ENCODE measurements at regions not wholly inside any gene's neighbourhood (a gene's known extent, or its start where the extent isn't known, plus 50 kb on each side); places are given as distances from the start of the nearest gene placed in this dataset.
"Not testable (repeated sequence)": the region's sequence is repeated elsewhere in the genome, so short reads cannot be mapped to it uniquely, and the experiment has no call there.

DNA sequence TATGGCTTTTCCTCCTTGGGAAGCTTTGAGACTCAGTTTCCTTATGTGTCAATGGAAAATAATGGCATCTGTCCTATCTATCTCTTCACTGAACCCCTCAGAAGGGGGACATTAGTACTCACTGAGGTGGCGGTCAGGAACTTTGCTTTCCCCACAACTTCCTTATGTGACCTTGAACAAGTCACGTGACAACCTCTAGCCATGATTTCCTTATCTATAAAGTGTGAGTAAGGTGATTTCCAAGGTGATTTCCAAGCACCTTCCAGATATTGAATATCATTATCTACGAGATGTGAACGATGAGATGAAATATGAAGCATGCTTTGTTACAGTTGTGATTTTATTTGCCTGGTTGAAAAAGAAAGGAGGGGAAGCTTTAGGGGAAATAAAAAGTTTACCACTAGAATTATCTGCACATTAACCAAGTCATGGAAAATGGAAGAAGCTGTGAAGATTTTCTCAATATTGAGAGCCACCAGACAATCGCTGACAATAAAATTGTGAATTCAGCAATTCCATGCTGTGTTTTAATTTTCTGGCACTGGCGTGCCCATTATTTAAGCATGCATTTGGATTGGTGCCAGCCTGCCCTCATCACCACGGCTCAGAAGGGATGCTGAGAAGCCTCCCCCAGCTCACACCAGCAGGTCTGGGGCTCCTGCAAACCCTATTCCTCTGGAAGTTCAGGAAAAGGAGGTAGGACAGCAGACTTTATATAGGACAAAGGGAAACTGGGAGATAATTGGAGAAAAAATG lies 255.3 kb downstream of the CD83 start:
- DNase-seq: no peak

DNA sequence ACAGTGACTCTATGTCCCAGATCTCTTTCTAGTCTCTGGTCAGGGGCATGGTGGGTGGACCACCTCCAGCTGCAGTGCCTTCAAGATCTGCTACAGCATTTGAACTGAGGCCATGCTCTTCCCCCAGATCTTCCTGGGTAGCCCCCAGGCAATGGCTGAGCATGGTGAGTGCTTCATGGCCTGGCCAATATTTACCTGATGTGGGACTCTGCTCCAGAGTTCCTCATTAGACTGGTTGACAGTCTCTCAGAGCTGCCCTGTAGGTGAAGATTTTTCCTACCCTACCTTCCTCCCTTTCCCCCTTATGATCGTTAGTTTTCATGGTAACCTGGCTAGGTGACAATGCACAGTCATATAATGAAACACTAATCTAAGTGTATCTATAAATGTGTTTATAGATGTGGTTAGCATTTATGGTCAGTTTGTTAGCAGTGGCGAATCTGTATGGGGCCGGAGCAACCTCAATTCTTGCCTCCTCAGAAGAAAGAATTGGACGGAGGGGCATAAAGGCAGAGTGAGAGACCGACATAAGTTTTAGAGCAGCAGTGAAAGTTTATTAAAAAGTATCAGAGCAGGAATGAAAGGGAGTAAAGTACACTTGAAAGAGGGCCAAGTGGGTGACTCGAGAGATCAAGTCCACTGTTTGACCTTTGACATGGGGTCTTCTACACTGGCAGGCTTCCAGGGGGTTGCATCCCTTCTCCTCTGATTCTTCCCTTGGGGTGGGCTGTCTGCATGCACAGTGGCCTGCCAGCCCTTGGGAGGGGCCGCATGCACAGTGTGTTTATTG lies 256.3 kb downstream of the CD83 start:
- no peak for DNase-seq

DNA sequence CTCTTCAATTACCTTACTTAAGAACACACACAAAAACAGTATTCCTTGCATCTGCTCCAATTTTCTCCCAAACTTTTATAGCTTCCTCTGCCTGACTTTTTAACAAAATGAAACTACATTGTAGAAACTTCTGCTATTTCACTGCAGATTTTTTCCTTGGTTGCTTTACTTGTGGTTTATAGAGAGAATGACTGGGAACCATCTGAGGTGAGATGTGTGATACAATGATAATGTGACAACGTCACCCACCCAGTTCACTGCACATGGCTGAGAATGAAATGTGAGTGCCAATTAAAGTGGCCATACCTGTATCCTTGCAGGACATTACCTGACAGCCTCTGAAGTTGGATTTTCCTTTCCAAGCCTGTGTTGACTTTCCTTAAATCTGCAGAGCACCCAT lies 258.4 kb downstream of the CD83 start:
- peak; percentile 24 for DNase-seq

DNA sequence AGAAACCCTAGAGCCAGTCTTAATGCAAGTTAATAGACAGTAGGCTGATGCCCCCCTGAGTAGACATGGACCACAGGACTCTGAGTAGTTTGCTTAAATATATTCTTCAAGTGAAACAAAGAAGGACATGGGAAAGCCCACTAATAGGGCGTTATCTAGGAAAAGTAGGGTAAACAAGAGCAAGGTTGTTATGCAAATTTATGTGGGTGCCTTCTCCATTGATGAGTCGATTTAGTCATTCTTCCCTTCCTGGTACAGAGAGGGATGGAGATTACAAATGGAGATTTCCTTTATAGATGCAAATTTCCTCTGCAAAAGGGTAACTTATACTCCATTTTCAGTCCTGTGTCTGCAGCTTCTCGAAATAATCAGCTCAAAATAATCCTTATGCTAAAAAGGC lies 262.0 kb downstream of the CD83 start:
- DNase-seq: no peak

DNA sequence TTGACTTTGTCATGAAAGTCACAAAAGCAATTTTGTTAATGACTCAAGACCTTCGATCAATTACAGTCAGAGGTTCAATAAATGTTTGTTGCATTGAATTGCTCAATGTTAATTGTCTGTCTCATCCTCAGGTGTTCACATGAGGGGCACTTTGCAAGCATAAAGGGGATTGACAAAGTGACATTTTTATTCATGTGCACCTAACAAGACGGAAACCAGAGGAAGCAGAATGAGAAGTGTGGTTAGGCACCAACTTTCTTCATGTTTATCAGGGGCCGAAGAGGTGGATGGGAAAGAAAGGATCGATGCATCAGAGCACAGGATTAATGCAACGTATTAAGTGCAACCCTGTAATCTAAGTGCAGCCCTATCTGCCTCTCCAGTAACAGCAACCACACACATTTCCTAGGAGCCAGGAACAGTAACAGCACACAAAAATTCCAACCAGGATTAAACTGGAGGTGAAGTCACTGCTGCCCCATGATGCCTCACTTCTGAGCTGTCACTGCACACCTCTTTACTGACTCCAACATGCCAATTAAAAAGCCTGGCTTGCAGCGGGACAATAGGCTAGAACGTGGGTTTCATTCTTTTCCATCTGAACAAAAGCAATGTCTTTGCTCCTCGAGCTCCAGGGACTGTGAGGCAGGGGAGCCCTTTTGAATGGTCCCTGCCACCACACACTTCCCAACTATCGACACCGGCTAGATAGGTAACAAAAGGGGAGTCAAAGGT lies 262.7 kb downstream of the CD83 start:
- DNase-seq: no peak

DNA sequence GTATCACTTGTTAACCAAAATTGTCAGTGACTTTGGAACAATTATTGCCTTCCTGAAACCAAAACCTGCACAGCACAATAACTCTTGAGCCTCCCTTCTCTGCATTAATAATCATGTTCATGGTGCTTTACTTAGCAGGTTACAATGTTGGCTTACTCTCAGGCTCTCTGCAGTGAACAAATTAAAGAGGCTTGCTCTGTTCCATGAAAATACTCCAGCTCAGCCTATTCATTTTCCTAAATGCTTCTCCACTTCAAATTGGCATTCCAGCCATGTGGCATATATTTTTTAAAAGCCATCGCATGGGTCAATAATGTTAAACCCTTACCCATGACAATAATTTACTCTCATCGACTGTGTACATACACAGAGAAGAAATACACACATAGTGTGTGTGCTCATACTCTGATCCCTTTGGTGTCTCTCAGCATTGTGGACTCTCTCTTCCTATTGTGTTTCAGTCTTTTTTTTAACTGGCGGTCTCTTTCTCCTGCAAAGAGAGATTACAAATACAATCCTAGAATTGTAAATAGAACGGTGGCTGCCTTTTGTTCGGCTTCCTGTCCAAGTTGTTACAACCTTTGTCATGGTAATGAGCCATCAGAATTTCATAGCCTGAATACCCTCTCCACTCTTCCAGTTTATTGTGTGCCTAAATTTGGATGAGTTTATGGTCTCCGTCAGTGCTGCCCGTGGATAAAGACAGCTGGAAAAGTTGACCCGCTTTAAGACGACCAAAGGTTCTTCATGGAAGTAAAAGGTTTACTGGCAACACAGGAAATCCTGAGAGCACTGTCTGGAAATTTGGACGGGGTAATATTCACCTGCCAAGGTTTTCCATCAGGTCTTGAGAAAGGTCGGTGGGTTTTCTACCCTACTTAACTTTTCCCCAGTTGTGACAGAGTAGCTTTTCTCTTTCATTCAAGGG lies 263.6 kb downstream of the CD83 start:
- DNase-seq: no peak

DNA sequence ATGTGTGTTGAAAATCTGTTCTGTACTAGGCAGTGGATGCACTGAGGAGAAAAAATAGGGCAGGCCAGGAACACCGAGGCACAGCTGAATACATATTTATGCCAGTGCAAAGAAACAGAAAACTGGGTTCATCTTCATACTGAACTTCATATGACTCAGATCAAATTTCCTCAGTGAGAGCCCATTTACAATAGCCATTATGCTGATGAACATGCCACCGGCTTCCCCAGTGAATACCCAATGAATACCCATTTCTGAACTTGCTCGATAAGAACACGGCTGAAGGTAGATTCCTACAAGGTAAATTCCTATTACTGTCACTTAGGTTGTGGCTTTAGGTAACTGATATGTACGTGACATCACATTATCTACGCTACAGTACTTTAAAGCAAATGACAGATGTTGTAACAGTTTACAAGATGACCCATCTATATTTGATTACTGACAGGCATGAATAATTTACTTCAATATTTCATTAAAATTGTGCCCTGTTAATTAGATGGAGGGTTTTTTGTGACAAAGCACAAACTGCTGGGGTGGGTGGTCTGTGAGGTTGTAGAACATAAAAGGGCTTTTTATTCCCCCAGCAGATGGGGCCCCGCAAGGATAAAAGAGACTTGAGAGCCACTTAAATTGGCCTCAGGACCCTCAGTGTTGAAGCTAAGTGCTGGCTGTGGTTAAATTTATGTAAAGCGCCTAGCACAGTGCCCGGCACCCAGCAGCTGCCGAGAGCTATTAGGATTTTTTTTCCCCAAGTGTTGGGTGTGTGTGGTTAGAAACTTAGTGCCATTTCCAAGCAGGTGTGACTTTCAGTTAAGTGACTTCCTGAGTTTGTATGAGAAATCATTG lies 264.5 kb downstream of the CD83 start:
- no peak for DNase-seq

DNA sequence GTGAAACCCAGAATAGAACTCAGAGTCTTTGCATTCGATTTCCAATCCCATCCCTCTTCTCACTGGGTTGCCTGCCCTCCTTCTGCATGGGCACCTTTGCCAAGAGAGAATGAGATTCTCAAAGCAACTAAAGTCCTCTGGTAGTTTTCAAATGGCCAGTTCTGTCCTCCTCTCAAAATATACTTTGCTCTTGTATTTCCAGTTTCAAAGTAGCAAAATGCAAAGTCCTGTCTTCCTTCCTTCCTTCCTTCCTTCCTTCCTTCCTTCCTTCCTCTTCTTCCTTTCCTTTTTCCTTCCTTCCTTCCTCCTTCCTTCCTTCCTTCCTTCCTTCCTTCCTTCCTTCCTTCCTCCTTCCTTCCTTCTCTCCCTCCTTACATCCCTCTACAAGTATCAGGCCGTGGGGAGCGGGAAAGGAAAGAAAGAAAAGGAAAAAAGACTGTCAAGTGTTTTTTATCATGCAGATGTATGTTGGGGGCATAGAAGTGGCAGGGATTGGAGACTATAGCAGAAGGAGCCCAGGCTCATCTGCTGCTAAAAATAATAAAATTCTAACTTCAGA lies 265.2 kb downstream of the CD83 start:
- DNase-seq: no peak

DNA sequence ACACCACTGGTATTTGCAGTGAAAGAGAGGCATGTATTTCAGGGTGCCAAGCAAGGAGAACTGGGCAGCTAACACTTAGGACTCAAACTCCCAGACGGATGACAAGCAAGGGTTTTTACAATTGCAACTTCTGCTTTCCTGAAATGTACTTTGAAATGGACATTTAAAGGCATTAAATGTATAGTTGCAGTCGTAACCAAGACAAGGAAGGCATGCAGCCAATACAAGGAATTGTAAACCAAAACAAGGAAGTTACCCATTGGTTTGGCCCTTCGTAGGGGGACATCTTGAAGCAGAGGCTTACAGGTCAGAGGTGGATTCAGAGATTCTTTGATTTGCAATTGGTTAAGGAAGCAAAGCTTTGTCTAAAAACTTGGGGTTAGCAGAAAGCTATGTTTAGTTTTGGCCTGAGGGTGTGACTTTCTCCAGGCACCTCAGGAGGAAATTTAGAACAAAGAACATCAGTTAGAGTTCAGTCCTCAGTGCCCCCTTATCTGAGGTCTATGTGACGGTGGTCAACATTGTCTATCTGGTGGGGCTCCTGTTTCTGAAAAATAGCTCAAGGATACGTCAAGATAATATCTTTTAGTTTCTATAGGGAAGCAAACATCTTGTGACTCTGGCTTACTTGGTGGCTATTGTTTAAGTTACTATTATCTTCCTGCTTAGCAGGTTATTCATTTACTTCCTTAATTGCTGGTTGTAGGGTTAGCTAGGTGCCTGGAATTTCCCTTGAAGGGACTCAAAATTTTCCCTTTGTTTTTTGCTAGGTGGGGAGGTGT lies 266.0 kb downstream of the CD83 start:
- DNase-seq: no peak

DNA sequence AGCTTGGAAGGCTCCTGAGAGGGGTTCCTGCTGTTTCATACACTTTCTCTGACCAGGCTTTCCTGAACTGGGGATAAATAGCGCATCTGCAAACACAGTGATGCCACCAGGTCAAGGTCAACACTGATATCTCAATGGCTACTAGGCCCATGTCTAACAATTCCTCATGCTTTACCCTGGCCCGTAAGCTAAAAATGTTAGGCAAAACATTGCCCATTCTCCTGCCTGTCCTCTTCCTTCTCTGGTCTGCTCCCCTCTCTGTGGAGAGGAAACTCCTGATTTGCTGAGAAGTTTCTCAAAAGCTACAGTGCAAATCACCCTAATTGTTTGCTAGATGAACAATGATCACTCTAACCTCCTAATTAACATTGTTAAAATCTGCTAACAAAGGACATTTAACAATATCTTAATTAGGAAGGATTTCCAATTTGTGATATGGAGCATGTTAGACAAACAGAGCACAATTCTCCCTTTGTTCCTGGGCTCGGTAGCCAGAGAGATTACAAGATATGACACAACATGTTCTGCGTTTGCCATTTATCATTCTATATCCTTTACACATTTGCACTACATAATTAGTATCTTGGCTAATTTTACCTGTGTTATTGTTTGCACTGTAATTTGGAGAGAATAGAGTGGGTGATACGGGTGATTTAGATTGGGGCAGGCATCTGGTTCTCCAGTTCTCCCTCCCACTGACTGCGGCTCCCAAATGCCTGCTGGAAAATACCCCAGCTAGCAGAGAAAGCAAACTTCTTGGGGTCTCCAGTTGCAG lies 266.8 kb downstream of the CD83 start:
- no peak for DNase-seq

DNA sequence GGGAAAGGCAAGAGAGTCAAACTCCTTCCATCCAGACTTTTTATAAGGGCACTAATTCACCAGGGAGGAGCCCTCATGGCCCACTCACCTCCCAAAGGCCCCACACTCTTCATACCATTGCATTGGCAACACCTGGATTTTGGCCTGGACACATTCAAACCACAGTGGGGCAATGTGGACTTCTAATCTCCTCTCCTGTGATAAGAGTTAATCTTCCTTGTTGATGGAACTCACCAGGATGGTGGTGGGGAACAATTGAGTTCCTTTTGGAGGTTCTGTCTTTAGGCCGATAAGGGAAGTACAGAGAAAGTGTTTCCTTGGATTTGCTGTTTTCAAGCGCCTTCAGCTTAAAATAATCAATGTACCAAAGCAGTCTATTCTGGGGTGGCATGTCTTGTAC lies 268.7 kb downstream of the CD83 start:
- DNase-seq: no peak

DNA sequence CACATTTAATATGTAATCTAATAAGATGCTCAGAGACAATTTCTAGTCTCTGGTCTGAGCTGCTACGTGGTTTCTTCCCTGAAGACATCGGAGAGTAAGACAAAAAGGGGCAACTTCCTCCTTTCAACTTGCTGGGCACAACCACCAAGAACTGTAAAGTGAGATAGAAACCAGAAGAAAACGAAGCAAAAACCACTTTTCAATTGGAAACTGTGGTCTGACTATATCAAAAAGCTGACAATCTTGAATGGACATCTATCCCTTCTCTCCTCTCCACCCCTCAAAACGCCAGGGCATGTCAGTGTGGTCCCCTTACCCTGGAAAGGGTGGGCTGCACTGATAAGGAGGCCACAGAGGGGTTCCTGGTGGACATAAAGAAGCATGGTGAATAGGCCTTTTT lies 269.1 kb downstream of the CD83 start:
- DNase-seq: peak; percentile 21

DNA sequence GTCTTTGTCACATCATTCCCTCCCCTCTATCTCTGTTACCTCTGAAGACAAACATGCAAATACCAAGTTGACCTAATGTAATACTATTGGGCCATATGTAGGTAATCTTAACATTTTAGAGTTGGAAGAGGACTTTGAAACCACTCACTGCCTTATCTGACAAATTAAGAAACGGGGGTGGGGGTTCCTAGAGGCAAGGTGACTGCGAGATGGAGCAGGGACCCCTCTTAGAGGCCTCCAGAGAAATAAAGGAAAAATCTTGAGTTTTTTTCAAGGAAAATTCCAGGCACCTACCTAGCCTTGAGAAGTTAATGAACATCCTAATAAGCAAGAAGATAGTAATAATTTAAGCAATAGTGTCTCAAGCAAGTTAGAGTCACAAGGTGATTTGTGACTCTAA lies 270.8 kb downstream of the CD83 start:
- no peak for DNase-seq

DNA sequence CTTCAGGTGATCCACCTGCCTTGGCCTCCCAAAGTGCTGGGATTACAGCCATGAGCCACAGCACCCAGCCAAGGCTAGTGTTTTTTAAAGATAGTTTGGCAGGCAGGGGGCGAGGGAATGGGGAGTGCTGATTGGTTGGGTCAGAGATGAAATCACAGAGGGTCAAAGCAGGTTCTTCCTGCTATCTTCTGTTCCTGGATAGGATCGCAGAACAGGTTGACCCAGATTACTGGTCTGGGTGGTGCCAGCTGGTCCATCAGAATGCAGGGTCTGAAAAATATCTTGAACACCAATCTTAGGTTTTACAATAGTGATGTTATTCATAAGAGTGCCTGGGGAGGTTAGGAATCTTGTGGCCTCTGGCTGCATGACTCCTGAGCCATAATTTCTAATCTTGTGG lies 272.2 kb downstream of the CD83 start:
- not testable (repeated sequence) for DNase-seq

DNA sequence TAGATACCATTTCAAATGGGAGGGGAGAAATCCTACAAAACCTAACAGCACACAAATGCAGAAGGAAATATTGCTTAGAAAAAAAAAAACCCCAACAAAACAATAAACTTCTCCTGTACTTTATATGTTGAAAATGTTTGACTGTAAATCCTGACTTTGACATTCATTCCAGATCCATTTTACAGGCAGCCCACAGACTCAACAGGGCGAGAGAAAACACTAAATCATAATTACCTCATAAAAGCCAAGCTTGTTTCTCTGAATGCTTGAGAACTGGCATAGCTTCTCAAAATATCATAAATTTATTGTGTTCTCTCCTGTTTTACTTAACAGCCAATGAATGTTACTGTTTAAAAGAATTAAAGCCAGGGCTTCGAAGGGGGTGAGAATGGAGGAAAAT lies 273.2 kb downstream of the CD83 start:
- no peak for DNase-seq

DNA sequence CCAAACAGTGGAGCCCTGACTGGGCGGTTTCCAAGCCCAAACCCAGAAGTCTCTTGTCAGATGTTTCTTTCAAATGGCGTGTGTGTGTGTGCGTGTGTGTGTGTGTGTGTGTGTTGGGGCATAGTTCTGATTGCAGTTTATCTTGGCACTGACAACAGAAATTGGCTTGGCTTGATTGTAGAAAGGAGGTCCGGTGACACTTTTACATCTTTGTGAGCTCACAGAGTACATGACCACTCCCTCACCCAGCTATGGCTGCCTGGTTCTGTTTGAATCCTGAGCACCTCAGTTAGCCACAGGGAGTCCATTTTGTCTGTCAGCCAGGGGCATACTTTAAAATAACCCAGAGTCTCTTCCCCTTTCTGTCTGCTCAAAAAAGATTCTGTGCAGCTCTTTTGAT lies 276.3 kb downstream of the CD83 start:
- no peak for DNase-seq

DNA sequence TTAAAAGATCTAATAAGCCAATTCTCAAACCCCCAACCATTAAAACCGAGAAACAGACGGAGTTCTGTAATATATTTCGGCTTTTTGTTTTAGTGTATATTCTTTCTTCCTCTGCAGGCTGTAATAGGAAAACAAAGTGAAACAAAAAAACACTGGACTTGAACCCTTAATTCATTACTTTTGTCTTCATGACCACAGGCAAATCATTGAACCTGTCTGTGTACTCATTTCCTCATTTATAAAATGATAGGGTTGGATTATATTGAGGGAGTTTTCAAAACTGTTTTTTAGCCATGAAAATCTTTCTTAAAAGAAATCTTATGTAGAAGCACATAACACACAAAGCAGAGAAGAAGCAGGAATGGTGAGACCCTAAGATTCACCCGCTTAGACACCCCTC lies 278.8 kb downstream of the CD83 start:
- no peak for DNase-seq

DNA sequence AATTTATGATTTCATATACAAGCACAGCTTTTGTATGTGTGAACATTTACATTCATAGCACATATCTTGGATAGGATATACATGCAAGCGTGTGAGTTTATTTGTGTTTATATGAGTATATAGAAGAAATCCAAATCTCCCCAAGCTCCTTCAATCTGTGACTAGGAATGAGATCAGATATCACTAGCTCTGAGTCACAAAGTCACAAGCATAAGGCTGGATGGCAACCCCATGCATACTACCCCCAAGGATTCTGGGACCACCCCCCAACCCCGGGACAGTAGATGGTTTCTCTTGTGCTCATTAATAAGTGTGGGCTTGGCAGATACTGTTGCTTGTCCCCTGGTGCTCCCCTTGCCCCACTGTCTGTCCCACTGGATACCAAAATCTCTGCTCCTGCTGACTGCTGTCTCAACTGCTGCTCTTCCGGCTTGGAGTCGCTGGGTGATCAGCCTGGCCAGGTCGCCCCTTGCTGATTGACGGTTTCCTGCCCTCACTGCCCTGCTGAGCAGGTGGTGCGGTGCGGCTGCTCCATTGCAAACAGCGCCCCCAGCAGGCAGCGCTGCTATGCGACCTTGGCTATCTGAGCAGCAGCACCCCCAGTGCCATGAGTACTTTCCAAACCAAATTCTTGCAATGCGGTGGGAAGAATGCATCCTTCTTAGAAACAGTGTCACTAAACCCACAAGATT lies 279.4 kb downstream of the CD83 start:
- no peak for DNase-seq

DNA sequence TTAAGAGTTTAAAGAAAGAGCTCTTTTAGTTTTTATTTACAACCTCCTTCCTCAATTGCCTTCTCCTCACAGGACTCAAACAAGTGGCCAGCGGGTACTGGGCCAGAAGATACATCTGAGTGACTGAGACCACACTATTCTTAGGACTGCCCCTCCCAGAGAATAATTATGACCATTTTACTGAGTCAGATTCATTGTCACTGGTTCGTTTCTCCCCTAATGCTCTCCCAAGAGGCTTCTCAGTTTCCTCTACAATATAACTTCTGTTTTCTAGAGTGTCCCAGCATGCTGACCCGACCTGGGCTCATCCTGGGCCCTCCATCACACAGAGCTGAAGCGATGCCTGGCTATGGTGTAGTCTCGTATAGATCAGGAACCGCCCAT lies 279.9 kb downstream of the CD83 start:
- no peak for DNase-seq
